Right cardiac atrium (tissue), 5 donors: ENCODE measurements at regions not wholly inside any gene's neighbourhood (a gene's known extent, or its start where the extent isn't known, plus 50 kb on each side); places are given as distances from the start of the nearest gene placed in this dataset.

ENCODE experiments used
- ATAC-seq, 2 donors: fragments of 200-7000 bp; cut with Tn5 transposase; one replicate each; pipeline versions ENCODE4 v1.8.0 to v1.9.1; 2020; ENCODE audit warnings: moderate library complexity in 2 of 2, mild to moderate bottlenecking in 1 of 2
- DNase-seq, 3 donors: peaks; one replicate each; pipeline ENCODE4 v3.0.0-alpha.2; 2020
- H3K27ac ChIP-seq: one replicate; pipeline ENCODE4 v1.5.1; 2013; ENCODE audit warnings: mild to moderate bottlenecking, low read length, control low read depth, moderate library complexity
- H3K27me3 ChIP-seq: one replicate; pipeline ENCODE4 v1.6.1; 2013; ENCODE audit not compliant: control insufficient read depth, insufficient read depth
- H3K4me1 ChIP-seq: one replicate; pipeline ENCODE4 v1.6.1; 2013; ENCODE audit warnings: low read length; ENCODE audit not compliant: control insufficient read depth, insufficient read depth
- H3K4me3 ChIP-seq: one replicate; pipeline ENCODE4 v1.5.1; 2013; ENCODE audit warnings: low read length, control low read depth
- H3K9me3 ChIP-seq: one replicate; pipeline ENCODE4 v1.6.1; 2013; ENCODE audit warnings: low read length; ENCODE audit not compliant: control insufficient read depth
- WGBS: extraction: QIAGEN DNeasy Blood & Tissue Kit; methylation state at CpG from one replicate; pipeline ENCODE4 v1.1.7; 2013; 5-methylcytosine and 5-hydroxymethylcytosine counted together
- intact Hi-C, 4 donors: fragments of 100-400 bp; cut with DNase I; formaldehyde crosslinking; loops; one replicate each; pipeline versions ENCODE4 v1.11.0 to v1.14.0; 2022 to 2023
- donor health status: healthy with polysubstance abuse.
- donor health status: DM: no; HTN: yes; CAD: no.
- donor health status: DM: no; HTN: no; CAD: no.
- donor health status: DM: no; HTN: yes; CAD: no; lungs with severe emphysema.
- donor health status: DM: yes; HTN: yes; CAD: no.

DNA sequence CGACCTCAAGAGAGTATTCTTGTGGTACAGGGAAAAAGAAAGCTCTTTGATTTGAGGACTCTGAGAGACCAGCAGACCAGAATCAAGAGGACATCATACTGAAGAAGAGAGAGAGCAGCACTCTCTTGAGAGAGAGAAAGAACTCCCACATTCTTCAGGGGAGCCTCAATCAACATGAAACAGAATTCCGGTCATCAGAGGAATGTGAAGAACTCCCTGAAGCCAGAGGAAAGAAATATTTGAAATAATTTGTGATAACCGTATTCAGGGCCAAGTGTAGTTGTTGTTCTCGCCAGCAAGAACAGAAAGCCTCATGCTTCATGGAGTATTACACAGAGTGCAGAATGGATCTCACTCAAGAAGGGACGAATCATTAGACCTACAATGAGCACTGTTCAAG is 363.8 kb upstream of the TMEM132C start:
- 26% methylated on average over 5 of the region's 5 CpGs for WGBS

DNA sequence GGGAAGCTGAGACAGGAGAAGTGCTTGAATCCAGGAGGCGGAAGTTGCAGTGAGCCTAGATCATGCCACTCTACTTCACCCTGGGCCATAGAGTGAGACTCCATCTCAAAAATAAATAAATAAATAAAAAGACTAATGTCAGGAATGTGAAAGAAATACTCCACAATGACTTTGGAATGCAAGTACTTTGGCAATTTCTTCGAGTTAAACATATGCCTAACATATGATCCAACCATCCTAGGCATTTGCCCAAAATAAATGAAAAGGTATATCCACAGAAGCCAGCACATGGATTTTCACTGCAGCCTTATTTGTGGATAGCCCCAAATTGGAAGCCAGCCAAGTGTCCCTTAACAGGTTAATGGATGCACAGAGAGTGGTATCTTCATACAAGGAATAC is 357.9 kb upstream of the TMEM132C start:
- Histone ChIP-seq H3K27ac (no peak overlapping the region), H3K4me1 (no peaks in the 10 kb centered on the region), H3K9me3 (no peaks in the 10 kb centered on the region), H3K4me3 (no peak overlapping the region), H3K27me3 (no peaks in the 10 kb centered on the region)
- 70% methylated on average over 2 of the region's 2 CpGs for WGBS
- intact Hi-C loops = no loop called here
- DNase-seq (no peak), ATAC-seq (no peak)

More for the DNA sequence above, 363.8 kb upstream of the TMEM132C start:
- no peak overlapping the region for H3K4me3 ChIP-seq
- H3K27ac ChIP-seq = no peak overlapping the region
- H3K4me1 ChIP-seq = no peaks in the 10 kb centered on the region
- intact Hi-C loops = no loop called here
- no peak for DNase-seq
- H3K9me3 ChIP-seq = no peaks in the 10 kb centered on the region
- ATAC-seq = no peak
- no peaks in the 10 kb centered on the region for H3K27me3 ChIP-seq

DNA sequence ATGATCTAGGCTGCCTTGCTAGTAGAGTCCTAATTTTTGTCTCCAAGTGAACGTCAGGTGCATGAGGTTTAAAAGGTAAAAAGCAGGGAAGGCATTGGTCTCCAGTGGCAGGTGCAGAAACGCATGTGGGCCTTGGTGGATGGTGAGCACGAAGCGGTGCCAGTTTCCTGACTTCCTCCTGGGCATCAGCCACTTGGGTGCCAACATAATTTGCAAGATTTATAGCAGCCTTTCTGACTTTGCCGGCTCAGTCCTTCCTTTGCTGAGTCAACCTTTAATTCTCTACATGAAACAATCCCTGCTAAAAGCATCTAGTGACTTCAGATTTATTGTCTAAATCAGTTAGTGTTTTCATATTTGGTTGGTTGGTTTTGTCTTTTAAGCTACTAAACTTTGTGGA is 355.7 kb upstream of the TMEM132C start:
- DNase-seq (no peak), ATAC-seq (no peak)
- 82% methylated on average over 5 of the region's 5 CpGs for WGBS
- Histone ChIP-seq H3K4me1 (no peaks in the 10 kb centered on the region), H3K27me3 (no peaks in the 10 kb centered on the region), H3K27ac (no peak overlapping the region), H3K9me3 (no peaks in the 10 kb centered on the region), H3K4me3 (no peak overlapping the region)
- intact Hi-C loops = no loop called here

DNA sequence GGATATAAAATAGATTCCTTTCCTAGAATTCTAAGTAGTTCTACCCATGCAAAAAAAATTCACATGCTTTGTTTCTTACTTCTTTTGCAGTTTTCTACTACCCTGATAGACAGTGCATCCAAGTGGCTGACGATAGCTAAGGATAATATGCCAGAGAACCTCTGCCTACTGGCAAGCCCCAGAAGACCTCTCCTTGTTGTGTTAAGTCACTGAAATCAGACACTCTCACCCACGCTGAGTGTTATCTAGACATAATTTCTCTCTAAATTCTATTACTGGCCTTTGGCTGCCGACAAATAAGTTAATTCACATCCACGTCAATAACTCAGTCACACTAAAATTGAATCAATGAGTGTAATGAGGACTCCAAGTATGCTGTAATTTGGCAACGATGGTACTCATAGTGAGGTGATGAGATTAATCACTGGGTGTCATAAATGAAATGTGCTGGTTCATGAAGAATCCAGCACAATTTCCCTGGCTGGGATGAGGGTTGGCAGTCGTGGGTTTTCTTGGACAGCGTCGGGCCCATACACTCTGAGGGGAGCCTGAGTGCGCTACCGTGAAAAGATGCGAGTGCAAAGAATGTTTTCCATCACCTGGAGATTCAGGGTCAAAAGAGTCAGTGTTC is 354.8 kb upstream of the TMEM132C start:
- no peak for ATAC-seq
- 68% methylated on average over 11 of the region's 11 CpGs for WGBS

DNA sequence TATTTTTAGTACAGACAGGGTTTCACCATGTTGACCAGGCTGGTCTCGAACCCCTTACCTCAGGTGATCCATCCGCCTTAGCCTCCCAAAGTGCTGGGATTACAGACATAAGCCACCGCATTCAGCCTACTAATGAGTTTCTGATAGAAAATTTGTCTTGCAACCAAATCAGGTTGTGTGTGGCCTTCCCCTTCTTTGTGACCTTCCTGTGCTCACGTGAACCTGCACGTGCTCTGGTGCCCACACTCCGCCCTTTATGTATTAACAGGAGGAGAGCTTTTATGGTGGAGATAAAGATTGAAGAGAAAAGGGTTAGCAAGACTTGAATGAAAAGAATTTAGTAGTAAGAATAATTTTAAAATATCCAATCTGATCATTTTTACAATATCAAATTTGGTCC is 343.5 kb upstream of the TMEM132C start:
- intact Hi-C loops = loop anchor here in 1 of 4 donors (10.0 kb wide), 1 partner anchor 249 kb away; no protein-coding TSS in a partner anchor
- ATAC-seq (no peak), DNase-seq (no peak)
- H3K27me3 ChIP-seq = no peaks in the 10 kb centered on the region
- 92% methylated on average over 6 of the region's 6 CpGs for WGBS
- H3K4me1 ChIP-seq = peaks cover 5% of the 10 kb centered on the region
- H3K4me3 ChIP-seq = no peak overlapping the region
- no peaks in the 10 kb centered on the region for H3K9me3 ChIP-seq
- no peak overlapping the region for H3K27ac ChIP-seq

More for the DNA sequence above, 354.8 kb upstream of the TMEM132C start:
- DNase-seq = no peak
- intact Hi-C loops = no loop called here
- H3K4me1 ChIP-seq = no peaks in the 10 kb centered on the region
- no peaks in the 10 kb centered on the region for H3K9me3 ChIP-seq
- no peak overlapping the region for H3K4me3 ChIP-seq
- H3K27ac ChIP-seq = no peak overlapping the region
- H3K27me3 ChIP-seq = no peaks in the 10 kb centered on the region

DNA sequence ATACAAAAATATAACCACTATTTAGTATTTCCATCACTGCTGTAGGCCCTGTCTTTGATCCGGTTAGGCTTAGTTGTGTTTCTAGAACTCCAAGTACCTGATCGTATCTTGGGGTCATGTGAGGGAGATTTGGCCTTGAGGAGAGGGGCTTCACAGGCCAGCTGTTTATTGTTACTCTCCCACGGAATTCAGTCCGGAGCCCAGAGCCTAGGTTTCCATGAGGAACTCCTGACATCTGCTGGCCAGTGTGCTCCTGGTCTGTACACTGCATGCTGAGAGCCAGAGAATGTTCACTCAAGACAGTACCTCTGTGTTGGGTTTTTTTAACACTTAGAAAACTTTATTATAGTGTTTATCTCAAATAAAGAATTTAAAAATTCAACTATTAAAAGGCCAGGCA is 341.0 kb upstream of the TMEM132C start:
- H3K4me3 ChIP-seq = no peak overlapping the region
- no peaks in the 10 kb centered on the region for H3K27me3 ChIP-seq
- H3K9me3 ChIP-seq = no peaks in the 10 kb centered on the region
- 8% methylated on average over 4 of the region's 4 CpGs for WGBS
- ATAC-seq (peak; percentile 81 to 85), DNase-seq (peak in 2 of 3 donors; percentile 28 to 60)
- intact Hi-C loops = loop anchor here in 1 of 4 donors (10.0 kb wide), 1 partner anchor 251 kb away; no protein-coding TSS in a partner anchor
- H3K27ac ChIP-seq = no peak overlapping the region
- H3K4me1 ChIP-seq = peaks cover 5% of the 10 kb centered on the region

DNA sequence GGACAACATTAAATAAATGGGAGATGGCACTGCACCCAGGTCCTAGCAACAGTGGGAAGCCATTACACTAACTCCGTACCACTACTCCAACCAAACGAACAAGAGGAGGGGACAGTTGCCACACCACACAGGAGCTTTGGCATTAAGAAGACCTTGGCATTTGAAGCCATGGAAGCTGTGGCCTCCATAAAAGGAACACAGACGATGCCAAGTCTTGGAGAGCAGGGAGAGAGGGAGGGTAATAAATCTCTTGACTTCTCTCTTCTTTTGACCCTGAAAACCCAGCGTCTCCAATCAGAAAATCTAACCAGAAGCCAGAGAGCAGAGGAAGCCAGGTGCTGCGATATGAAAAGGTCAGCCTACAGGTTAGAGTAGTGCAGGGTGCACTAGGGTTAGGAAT is 338.8 kb upstream of the TMEM132C start:
- intact Hi-C loops = loop anchor here in 1 of 4 donors (10.0 kb wide), 1 partner anchor 253 kb away; no protein-coding TSS in a partner anchor
- 43% methylated on average over 5 of the region's 5 CpGs for WGBS
- Histone ChIP-seq H3K4me3 (no peak overlapping the region), H3K9me3 (no peaks in the 10 kb centered on the region), H3K27ac (peak overlapping the region; percentile 45), H3K27me3 (no peaks in the 10 kb centered on the region), H3K4me1 (peaks cover 5% of the 10 kb centered on the region)
- DNase-seq = no peak
- ATAC-seq = peak; percentile 15 to 22

DNA sequence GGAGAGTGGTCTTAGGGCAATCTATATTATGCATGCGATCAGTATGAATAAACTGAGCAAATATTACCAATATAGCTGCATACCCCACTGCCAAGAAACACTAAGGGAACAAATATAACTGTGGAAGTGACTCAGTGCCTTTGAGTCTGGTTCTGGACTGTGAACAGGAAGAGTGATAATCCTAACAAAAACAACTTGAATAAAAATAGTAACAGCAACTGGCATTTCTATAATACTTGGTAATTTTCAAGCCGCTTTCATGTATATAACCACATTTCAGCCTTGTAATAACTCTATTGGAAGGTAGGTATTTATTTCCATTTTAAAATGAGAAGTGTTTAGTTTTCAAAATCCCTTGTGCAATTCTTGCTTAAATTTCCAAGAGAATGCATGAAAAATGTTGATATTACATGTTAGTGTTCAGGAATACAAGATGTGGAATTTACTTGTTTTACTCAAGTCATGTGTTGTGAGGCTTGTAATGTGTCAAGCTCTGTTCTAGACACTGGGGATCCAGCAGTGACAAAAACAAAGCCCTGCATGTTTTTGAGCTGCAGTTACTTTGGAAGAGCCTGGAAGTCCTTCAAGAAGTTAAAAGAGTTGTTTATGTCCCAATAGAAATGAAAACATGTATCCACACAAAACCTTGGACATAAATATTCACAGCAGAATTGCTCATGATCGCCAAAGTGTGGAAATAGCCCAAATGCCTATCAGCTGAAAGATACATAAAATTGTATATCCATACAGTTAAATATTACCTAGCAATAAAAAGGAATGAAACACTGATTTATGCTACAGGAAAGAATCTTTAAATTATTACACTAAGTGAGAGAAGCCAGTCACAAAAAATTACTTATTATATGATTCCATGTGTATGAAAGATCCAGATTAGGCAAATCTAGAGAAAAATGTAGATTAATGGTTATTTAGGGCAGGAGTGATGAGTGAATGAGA is 338.1 kb upstream of the TMEM132C start:
- H3K4me1 ChIP-seq = peaks cover 5% of the 10 kb centered on the region
- DNase-seq (no peak), ATAC-seq (peak; percentile 74 to 90)
- no peaks in the 10 kb centered on the region for H3K27me3 ChIP-seq
- peak overlapping the region; percentile 45 for H3K27ac ChIP-seq
- WGBS = 33% methylated on average over 3 of the region's 3 CpGs
- intact Hi-C loops = loop anchor here in 1 of 4 donors (10.0 kb wide), 1 partner anchor 254 kb away; no protein-coding TSS in a partner anchor
- no peak overlapping the region for H3K4me3 ChIP-seq
- H3K9me3 ChIP-seq = no peaks in the 10 kb centered on the region

DNA sequence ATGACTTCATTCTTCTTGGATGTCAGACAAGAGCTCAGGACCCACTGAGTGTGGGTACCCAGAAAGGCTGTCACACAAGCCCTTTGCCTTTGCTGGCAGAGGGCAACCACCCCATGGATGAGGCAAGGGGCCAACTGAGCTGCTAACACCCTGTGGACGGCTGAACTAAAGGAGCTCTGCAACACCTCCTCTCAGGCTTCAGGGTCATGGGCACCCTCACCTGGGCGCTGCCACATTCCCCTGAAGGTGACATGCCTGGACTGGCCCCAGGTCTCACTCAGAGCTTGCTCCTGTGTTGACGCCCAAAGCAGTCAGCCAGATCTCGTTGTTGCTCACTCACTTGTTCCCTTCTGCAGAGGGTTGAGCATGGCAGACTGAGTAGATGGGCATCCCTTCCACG is 336.8 kb upstream of the TMEM132C start:
- peaks cover 5% of the 10 kb centered on the region for H3K4me1 ChIP-seq
- DNase-seq (peak in 1 of 3 donors; percentile 40), ATAC-seq (no peak)
- no peak overlapping the region for H3K4me3 ChIP-seq
- intact Hi-C loops = no loop called here
- no peaks in the 10 kb centered on the region for H3K27me3 ChIP-seq
- H3K27ac ChIP-seq = no peak overlapping the region
- 65% methylated on average over 5 of the region's 5 CpGs for WGBS
- H3K9me3 ChIP-seq = no peaks in the 10 kb centered on the region

DNA sequence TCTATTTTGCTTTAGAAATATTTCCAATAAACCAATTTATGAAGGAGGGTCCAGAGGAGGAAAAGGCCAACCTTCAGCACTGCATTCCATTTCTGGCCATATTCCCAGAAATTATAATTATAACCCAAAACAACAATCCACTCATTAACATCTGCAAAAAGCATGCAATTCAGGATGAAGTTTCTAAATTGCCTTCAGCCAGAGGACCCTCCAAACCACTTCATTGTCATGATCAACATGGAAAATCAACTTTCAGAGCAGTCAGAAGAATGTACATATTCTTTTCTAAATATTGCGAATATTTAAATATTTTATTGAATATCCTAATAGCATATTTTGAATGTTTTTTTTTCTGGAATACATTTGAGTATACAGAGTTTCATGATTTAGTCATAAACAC is 332.6 kb upstream of the TMEM132C start:
- no peaks in the 10 kb centered on the region for H3K4me1 ChIP-seq
- no peaks in the 10 kb centered on the region for H3K27me3 ChIP-seq
- no peak overlapping the region for H3K4me3 ChIP-seq
- ATAC-seq (no peak), DNase-seq (no peak)
- 68% methylated on average over 1 of the region's 1 CpG for WGBS
- H3K27ac ChIP-seq = no peak overlapping the region
- H3K9me3 ChIP-seq = no peaks in the 10 kb centered on the region
- intact Hi-C loops = no loop called here

DNA sequence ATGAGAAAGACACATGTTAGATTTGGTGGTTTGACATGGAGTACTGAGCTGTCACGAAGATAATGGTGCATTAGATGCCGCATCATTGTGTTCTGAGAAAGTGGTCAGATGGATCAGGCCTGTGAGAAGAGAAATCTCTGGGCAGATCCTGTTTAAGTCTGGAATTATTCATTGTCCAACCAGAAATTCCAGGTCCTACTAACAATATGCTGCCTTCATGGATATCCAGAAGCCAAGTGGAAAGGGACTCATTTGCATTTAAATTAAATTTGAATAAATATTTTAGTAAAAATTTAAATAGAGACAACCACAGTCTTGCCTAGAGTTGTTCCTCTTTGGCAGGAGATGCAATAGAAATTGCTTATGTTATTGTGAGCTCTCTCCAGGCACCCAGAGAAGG is 330.5 kb upstream of the TMEM132C start:
- intact Hi-C loops = no loop called here
- Histone ChIP-seq H3K4me1 (no peaks in the 10 kb centered on the region), H3K9me3 (no peaks in the 10 kb centered on the region), H3K27me3 (no peaks in the 10 kb centered on the region), H3K27ac (no peak overlapping the region), H3K4me3 (no peak overlapping the region)
- ATAC-seq (no peak), DNase-seq (no peak)
- WGBS = 75% methylated on average over 2 of the region's 2 CpGs
